Stomach (tissue), 8 donors: ENCODE measurements at regions not wholly inside any gene's neighbourhood (a gene's known extent, or its start where the extent isn't known, plus 50 kb on each side); places are given as distances from the start of the nearest gene placed in this dataset.

ENCODE experiments used
- DNase-seq, 2 donors: peaks; one replicate each; pipeline versions ENCODE4 v3.0.0 to v3.0.0-alpha.2; 2013 to 2019
- H3K27ac ChIP-seq, 5 donors: fragments of 200-600 bp in 4 of 5; sonication (generic) in 4 of 5; one replicate each; pipeline ENCODE4 v1.5.1; 2013 to 2019; ENCODE audit warnings: mild to moderate bottlenecking in 1 of 5, moderate library complexity in 1 of 5
- H3K27me3 ChIP-seq, 3 donors: fragments of 200-600 bp; sonication (generic); one replicate each; pipeline ENCODE4 v1.5.1; 2017 to 2019; ENCODE audit warnings: mixed run types in 1 of 3
- H3K36me3 ChIP-seq, 4 donors: fragments of 200-600 bp; sonication (generic); 1 replicate in 3 of 4; 2 replicates in 1 of 4; pipeline ENCODE4 v1.5.1; 2016 to 2019
- H3K4me1 ChIP-seq, 4 donors: fragments of 200-600 bp; sonication (generic); one replicate each; pipeline ENCODE4 v1.5.1; 2016 to 2019
- H3K4me3 ChIP-seq, 4 donors: fragments of 200-600 bp; sonication (generic) in 3 of 4; one replicate each; pipeline ENCODE4 v1.5.1; 2016 to 2019; ENCODE audit warnings: mild to moderate bottlenecking in 1 of 4
- H3K9me3 ChIP-seq, 4 donors: fragments of 200-600 bp; sonication (generic); one replicate each; pipeline ENCODE4 v1.5.1; 2016 to 2019
- CTCF ChIP-seq, 7 experiments: fragments of 450-650 bp in 4 of 7; fragments of 200-600 bp in 3 of 7; sonication (generic) in 3 of 7; IDR thresholded peaks; one replicate each; pipeline ENCODE4 v1.5.1; 2016 to 2019; ENCODE audit warnings: antibody characterized with exemption in 7 of 7, control low read depth in 2 of 7, mild to moderate bottlenecking in 1 of 7
- EP300 ChIP-seq: sonication (generic); formaldehyde crosslinking; IDR thresholded peaks from one replicate; pipeline ENCODE4 v1.6.1; 2017; ENCODE audit warnings: antibody characterized with exemption
- POLR2A ChIP-seq, 4 donors: fragments of 450-650 bp; IDR thresholded peaks; one replicate each; pipeline ENCODE4 v1.6.1; 2016; ENCODE audit warnings: antibody characterized with exemption in 4 of 4, control low read depth in 2 of 4, mild to moderate bottlenecking in 1 of 4, moderate library complexity in 1 of 4
- POLR2AphosphoS5 ChIP-seq, 3 donors: sonication (generic); formaldehyde crosslinking; IDR thresholded peaks; one replicate each; pipeline ENCODE4 v1.6.1; 2016; ENCODE audit warnings: antibody characterized with exemption in 3 of 3
- WGBS, 5 donors: extraction: QIAGEN DNeasy Blood & Tissue Kit in 3 of 5; methylation state at CpG; one replicate each; pipeline versions ENCODE4 v1.1.5 to v1.1.7; 2013 to 2018; 5-methylcytosine and 5-hydroxymethylcytosine counted together
- intact Hi-C: fragments of 100-400 bp; cut with DNase I; formaldehyde crosslinking; loops from one replicate; pipeline ENCODE4 v1.15.1; 2023; ENCODE audit warnings: low total_unique reads
- donor health status: healthy with polysubstance abuse.
- donor health status: Bipolar disorder and iron deficiency.
- donor health status: healthy.

GRCh38 chr4:189305500-189305899 lies 635.2 kb upstream of the FRG1 start:
- intact Hi-C loops: no loop called here
- Histone ChIP-seq H3K27ac (no peak overlapping the region), H3K27me3 (no peaks in the 10 kb centered on the region), H3K4me3 (no peak overlapping the region), H3K36me3 (no peaks in the 10 kb centered on the region), H3K4me1 (peaks cover 0 to 8% (median 0%) of the 10 kb centered on the region in 4 donors), H3K9me3 (no peaks in the 10 kb centered on the region)
- no peak for DNase-seq
- no peak for TF ChIP-seq POLR2A (IDR thresholded peaks at IDR 0.05)
- no peak for TF ChIP-seq POLR2AphosphoS5 (IDR thresholded peaks at IDR 0.05)
- TF ChIP-seq CTCF (IDR thresholded peaks at IDR 0.05): no peak
- TF ChIP-seq EP300: no peak
- WGBS, 5 donors: 51 to 70% (median 66%) methylated on average over 3 of the region's 3 CpGs

- no peaks in the 10 kb centered on the region for H3K4me1 ChIP-seq
- H3K27me3 ChIP-seq: no peaks in the 10 kb centered on the region
- 26 to 53% (median 48%) methylated on average over 1 of the region's 1 CpG for WGBS, 5 donors
- no peaks in the 10 kb centered on the region for H3K36me3 ChIP-seq
- no peak overlapping the region for H3K27ac ChIP-seq
- no peak for TF ChIP-seq CTCF (IDR thresholded peaks at IDR 0.05)
- TF ChIP-seq POLR2A (IDR thresholded peaks at IDR 0.05): no peak
- TF ChIP-seq POLR2AphosphoS5 (IDR thresholded peaks at IDR 0.05): no peak
- TF ChIP-seq EP300: no peak
- intact Hi-C loops: no loop called here
- no peaks in the 10 kb centered on the region for H3K9me3 ChIP-seq
- no peak overlapping the region for H3K4me3 ChIP-seq
- DNase-seq: no peak
These were observed 629.4 kb upstream of the FRG1 start for GRCh38 chr4:189311251-189311650.

- TF ChIP-seq CTCF (IDR thresholded peaks at IDR 0.05) (no peak), POLR2A (IDR thresholded peaks at IDR 0.05) (no peak), POLR2AphosphoS5 (IDR thresholded peaks at IDR 0.05) (no peak), EP300 (no peak)
- intact Hi-C loops: no loop called here
- no peak for DNase-seq
- H3K27me3 ChIP-seq: no peaks in the 10 kb centered on the region
- no peaks in the 10 kb centered on the region for H3K4me1 ChIP-seq
- no peak overlapping the region for H3K4me3 ChIP-seq
- H3K36me3 ChIP-seq: no peaks in the 10 kb centered on the region
- 59 to 87% (median 69%) methylated on average over 4 of the region's 4 CpGs for WGBS, 5 donors
- no peaks in the 10 kb centered on the region for H3K9me3 ChIP-seq
- no peak overlapping the region for H3K27ac ChIP-seq
These were observed 627.6 kb upstream of the FRG1 start for GRCh38 chr4:189313064-189313463.

- 92 to 100% (median 95%) methylated on average over 5 to 24 of the region's 24 CpGs for WGBS, 5 donors
These were observed 626.7 kb upstream of the FRG1 start for GRCh38 chr4:189313861-189314513.

More at GRCh38 chr4:189313861-189314513, 626.7 kb upstream of the FRG1 start:
- intact Hi-C loops: no loop called here
- no peak overlapping the region for H3K4me3 ChIP-seq
- DNase-seq: no peak
- no peak overlapping the region for H3K27ac ChIP-seq
- H3K4me1 ChIP-seq: no peaks in the 10 kb centered on the region
- H3K36me3 ChIP-seq: no peaks in the 10 kb centered on the region
- TF ChIP-seq POLR2A (IDR thresholded peaks at IDR 0.05): no peak
- TF ChIP-seq EP300: no peak
- no peak for TF ChIP-seq CTCF (IDR thresholded peaks at IDR 0.05)
- no peak for TF ChIP-seq POLR2AphosphoS5 (IDR thresholded peaks at IDR 0.05)
- H3K9me3 ChIP-seq: peaks cover 0 to 6% (median 0%) of the 10 kb centered on the region in 4 donors
- no peaks in the 10 kb centered on the region for H3K27me3 ChIP-seq
